IMR-90 (cell line): ENCODE measurements at regions not wholly inside any gene's neighbourhood (a gene's known extent, or its start where the extent isn't known, plus 50 kb on each side); places are given as distances from the start of the nearest gene placed in this dataset.

Experiments
- CTCF ChIP-seq: conservative IDR thresholded peaks from 2 replicates; pipeline ENCODE4 v1.5.1; 2012; ENCODE audit warnings: mild to moderate bottlenecking, low read depth, low read length, improper control_type of control experiment
- ELK1 ChIP-seq: fragments of 150-350 bp; IDR thresholded peaks from 2 replicates; pipeline ENCODE4 v1.6.1; 2016; ENCODE audit warnings: low read depth, mild to moderate bottlenecking, low read length, moderate library complexity, borderline replicate concordance
- FOS ChIP-seq: fragments of 150-350 bp; IDR thresholded peaks from 2 replicates; pipeline ENCODE4 v1.6.1; 2016; ENCODE audit warnings: low read depth, low read length
- MAFK ChIP-seq: IDR thresholded peaks from 2 replicates; pipeline ENCODE4 v1.6.1; 2012; ENCODE audit warnings: low read depth, low read length, improper control_type of control experiment
- NFE2L2 ChIP-seq: fragments of 150-350 bp; IDR thresholded peaks from 2 replicates; pipeline ENCODE4 v1.6.1; 2016; ENCODE audit warnings: low read depth, mild to moderate bottlenecking, low read length
- POLR2A ChIP-seq: IDR thresholded peaks from 2 replicates; pipeline ENCODE4 v1.6.1; 2012; ENCODE audit warnings: mild to moderate bottlenecking, low read depth, low read length
- RAD21 ChIP-seq: IDR thresholded peaks from 2 replicates; pipeline ENCODE4 v1.6.1; 2012; ENCODE audit warnings: low read length, improper control_type of control experiment
- RCOR1 ChIP-seq: IDR thresholded peaks from 2 replicates; pipeline ENCODE4 v1.6.1; 2012; ENCODE audit warnings: mild to moderate bottlenecking, low read length, improper control_type of control experiment; ENCODE audit not compliant: insufficient replicate concordance
- RFX5 ChIP-seq: IDR thresholded peaks from 2 replicates; pipeline ENCODE4 v1.8.0; 2012; ENCODE audit warnings: low read depth, mild to moderate bottlenecking, low read length, moderate library complexity
- SMC3 ChIP-seq: fragments of 150-350 bp; IDR thresholded peaks from 2 replicates; pipeline ENCODE4 v1.6.1; 2016; ENCODE audit warnings: low read depth, mild to moderate bottlenecking, antibody characterized with exemption, low read length, moderate library complexity
- USF2 ChIP-seq: fragments of 150-350 bp; IDR thresholded peaks from 2 replicates; pipeline ENCODE4 v1.6.1; 2017; ENCODE audit warnings: mild to moderate bottlenecking, antibody characterized with exemption, low read length, low read depth

- no peak for TF ChIP-seq CTCF
- TF ChIP-seq POLR2A: no peak
- no peak for TF ChIP-seq RFX5
- TF ChIP-seq SMC3: no peak
- TF ChIP-seq RCOR1: no peak
- TF ChIP-seq MAFK: no peak
- no peak for TF ChIP-seq FOS
- TF ChIP-seq USF2: no peak
- TF ChIP-seq NFE2L2: no peak
- TF ChIP-seq ELK1: no peak
- no peak for TF ChIP-seq RAD21
These were observed 77.6 kb upstream of the KSR1 start for GRCh38 chr17:27378482-27379175.
